Prostate gland (tissue), 2 donors: ENCODE measurements at regions not wholly inside any gene's neighbourhood (a gene's known extent, or its start where the extent isn't known, plus 50 kb on each side); places are given as distances from the start of the nearest gene placed in this dataset.

Source experiments
- CTCF ChIP-seq, 4 experiments: fragments of 200-600 bp in 2 of 4; fragments of 450-650 bp in 2 of 4; sonication (generic) in 2 of 4; IDR thresholded peaks; 1 replicate in 3 of 4; 2 replicates in 1 of 4; pipeline ENCODE4 v1.5.1; 2016 to 2019; ENCODE audit warnings: antibody characterized with exemption in 4 of 4, mild to moderate bottlenecking in 2 of 4, moderate library complexity in 2 of 4
- POLR2A ChIP-seq: fragments of 450-650 bp; IDR thresholded peaks from one replicate; pipeline ENCODE4 v1.6.1; 2016; ENCODE audit warnings: antibody characterized with exemption, mild to moderate bottlenecking
- POLR2AphosphoS5 ChIP-seq: sonication (generic); formaldehyde crosslinking; IDR thresholded peaks from one replicate; pipeline ENCODE4 v1.6.1; 2017; ENCODE audit warnings: antibody characterized with exemption

DNA sequence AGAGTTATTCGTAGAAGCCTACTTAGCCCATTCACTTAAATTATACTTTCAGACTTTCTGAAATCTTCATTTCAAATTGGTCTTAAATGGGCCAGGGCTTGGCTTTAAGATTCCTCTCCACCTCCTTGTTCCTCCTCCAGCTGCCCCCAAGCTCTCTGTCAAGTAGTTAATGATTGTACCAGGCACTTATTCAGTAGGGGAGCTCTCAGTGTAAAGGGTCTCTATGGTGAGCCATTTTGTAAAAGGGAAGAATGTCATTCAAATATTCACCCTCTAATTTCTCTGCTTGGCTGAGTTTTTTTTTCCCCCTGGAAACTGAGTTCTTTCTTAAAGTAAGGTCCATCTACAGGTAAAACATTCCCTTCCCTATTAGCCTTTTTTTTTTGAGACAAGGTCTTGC is 96.6 kb downstream of the SUDS3 start:
- TF ChIP-seq CTCF (IDR thresholded peaks at IDR 0.05) (no peak), POLR2AphosphoS5 (no peak), POLR2A (no peak)
